Esophagus squamous epithelium (tissue), 4 donors: ENCODE measurements at regions not wholly inside any gene's neighbourhood (a gene's known extent, or its start where the extent isn't known, plus 50 kb on each side); places are given as distances from the start of the nearest gene placed in this dataset.

Experiments
- CTCF ChIP-seq, 6 experiments: fragments of 450-650 bp in 4 of 6; fragments of 200-600 bp in 2 of 6; sonication (generic) in 2 of 6; IDR thresholded peaks; one replicate each; pipeline ENCODE4 v1.5.1; 2016 to 2019; ENCODE audit warnings: antibody characterized with exemption in 6 of 6, mild to moderate bottlenecking in 4 of 6, moderate library complexity in 4 of 6
- POLR2A ChIP-seq, 4 donors: fragments of 450-650 bp; IDR thresholded peaks; one replicate each; pipeline ENCODE4 v1.6.1; 2017; ENCODE audit warnings: antibody characterized with exemption in 4 of 4, mild to moderate bottlenecking in 4 of 4, moderate library complexity in 3 of 4

- TF ChIP-seq CTCF (IDR thresholded peaks at IDR 0.05) (no peak), POLR2A (IDR thresholded peaks at IDR 0.05) (no peak)
Observed at GRCh38 chr18:29250843-29251242, 1073.9 kb upstream of the CDH2 start.
